ENCODE measurements at regions not wholly inside any gene's neighbourhood (a gene's known extent, or its start where the extent isn't known, plus 50 kb on each side); places are given as distances from the start of the nearest gene placed in this dataset.

- TF ChIP-seq CTCF (conservative IDR thresholded peaks at IDR 0.05 in 1 of 2, IDR thresholded peaks at IDR 0.05 in 1 of 2; ENCODE audit: extremely low read depth in 1 of 2, insufficient read depth in 1 of 2, low read depth in 1 of 2, low read length in 2 of 2) (no peak), EZH2 (IDR thresholded peaks at IDR 0.05; ENCODE audit: borderline replicate concordance, low read length) (no peak)
Observed at GRCh38 chr9:31137176-31138160, 1247.0 kb upstream of the ACO1 start.

Measured in mammary epithelial cell (primary cell).